HG02970 (cell line): ENCODE measurements at regions not wholly inside any gene's neighbourhood (a gene's known extent, or its start where the extent isn't known, plus 50 kb on each side); places are given as distances from the start of the nearest gene placed in this dataset.
"Not testable (repeated sequence)": the region's sequence is repeated elsewhere in the genome, so short reads cannot be mapped to it uniquely, and the experiment has no call there.

Experiments
- ATAC-seq: cut with Tn5 transposase; IDR thresholded peaks from one replicate; pipeline ENCODE4 v1.9.1; 2021; ENCODE audit warnings: mild to moderate bottlenecking, moderate library complexity, moderate number of reproducible peaks; ENCODE audit not compliant: unreplicated experiment, low FRiP score

DNA sequence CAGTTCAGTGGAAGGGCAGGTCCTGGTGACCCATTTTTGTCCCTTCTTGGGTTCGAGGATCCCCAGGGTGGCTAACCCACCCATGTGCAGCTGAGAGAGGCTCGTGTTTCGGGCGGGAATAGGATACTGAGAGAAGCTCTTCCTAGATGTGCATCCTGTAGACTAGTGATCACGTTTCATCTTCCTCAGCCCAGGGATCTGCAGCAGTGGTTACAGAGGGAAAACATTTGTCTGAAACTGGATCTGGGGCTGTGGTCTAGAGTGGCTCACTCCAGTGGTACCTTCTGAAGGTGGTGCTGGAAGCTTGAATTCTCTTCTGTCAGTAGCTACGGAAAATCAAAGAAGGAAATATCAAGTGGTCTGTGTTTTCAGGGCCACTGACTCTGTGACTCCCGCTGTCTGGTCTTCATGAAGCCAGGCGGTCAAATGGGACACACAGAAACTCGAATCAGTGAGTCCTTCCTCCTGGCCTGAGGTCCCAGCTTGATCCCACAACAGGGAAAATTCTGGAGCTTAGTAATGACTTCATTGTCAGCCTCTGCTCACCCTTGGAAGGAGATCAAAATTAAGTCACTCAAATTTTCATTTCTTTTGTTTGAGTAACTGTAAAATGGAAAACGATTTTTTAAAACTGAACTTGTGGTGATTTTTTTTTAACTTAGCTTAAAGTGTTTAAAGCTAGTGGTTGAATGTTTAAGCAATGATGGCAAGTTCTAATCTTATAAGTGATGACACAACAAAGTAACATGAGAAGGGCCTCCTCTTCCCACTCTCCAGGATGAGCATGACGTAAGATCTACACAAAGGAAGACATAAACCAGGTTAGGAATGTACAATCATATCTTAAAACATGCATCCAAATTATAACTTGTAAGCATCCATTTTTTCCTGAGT is 469.3 kb upstream of the KLF6 start:
- ATAC-seq, result no peak

GRCh38 chr10:4252701-4253100 is 467.7 kb upstream of the KLF6 start:
- no peak for ATAC-seq

GRCh38 chr10:4250587-4250887 is 465.5 kb upstream of the KLF6 start:
- no peak for ATAC-seq

- no peak for ATAC-seq
Measured at GRCh38 chr10:4249841-4250586, 465.0 kb upstream of the KLF6 start.

DNA sequence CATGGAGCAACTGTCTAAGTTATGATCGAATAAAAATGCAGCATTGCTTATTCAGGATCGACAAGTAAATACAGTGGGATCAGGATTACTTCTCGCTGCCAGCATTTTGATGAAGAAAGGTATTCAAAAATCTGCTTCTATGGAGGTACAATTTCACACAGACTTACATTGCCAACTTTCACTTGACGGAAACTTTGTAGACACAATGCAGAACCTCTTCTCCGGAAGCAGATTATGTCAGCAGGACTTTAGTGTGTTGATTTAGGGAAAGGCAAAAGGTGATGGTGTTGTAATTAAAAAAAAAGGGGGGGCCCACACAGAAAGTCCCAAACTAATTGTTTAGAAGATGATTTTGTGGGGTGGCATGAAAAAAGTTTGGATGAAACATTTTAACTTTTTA is 462.4 kb upstream of the KLF6 start:
- ATAC-seq, result no peak

- ATAC-seq, result no peak
Measured at GRCh38 chr10:4246881-4247358, 461.9 kb upstream of the KLF6 start.

GRCh38 chr10:4243651-4244050 is 458.6 kb upstream of the KLF6 start:
- ATAC-seq, result no peak

- ATAC-seq, result no peak
Measured at GRCh38 chr10:4243169-4243568, 458.2 kb upstream of the KLF6 start.

DNA sequence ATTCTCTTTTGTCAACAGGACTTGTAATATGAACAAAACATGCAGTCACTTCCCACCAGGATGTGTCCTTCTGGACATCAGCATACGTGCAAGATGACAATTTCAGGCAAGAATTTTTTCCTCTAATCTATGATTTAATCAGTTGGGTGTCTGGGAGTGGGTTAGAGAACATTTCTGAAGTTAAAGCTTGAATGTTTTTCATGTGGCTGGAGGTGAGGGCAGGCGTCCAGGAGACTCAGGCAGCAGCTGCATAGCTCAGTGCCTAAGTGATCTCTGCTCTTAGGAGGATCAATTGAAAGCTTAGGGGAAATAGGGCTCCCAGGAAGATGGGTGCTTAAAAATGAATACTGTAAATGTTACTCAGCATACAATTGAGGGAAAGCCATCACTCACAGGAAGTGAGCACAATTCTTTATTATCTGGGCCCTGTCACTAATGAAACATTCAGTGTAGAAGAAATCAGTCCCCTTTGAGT is 457.6 kb upstream of the KLF6 start:
- no peak for ATAC-seq

- ATAC-seq, result no peak
Measured at GRCh38 chr10:4241724-4242345, 456.8 kb upstream of the KLF6 start.

- ATAC-seq, result no peak
Measured at GRCh38 chr10:4240608-4241197, 455.7 kb upstream of the KLF6 start.

GRCh38 chr10:4239186-4239585 is 454.2 kb upstream of the KLF6 start:
- no peak for ATAC-seq

GRCh38 chr10:4236905-4237304 is 451.9 kb upstream of the KLF6 start:
- not testable (repeated sequence) for ATAC-seq

- ATAC-seq, result no peak
Measured at GRCh38 chr10:4234661-4235060, 449.7 kb upstream of the KLF6 start.

DNA sequence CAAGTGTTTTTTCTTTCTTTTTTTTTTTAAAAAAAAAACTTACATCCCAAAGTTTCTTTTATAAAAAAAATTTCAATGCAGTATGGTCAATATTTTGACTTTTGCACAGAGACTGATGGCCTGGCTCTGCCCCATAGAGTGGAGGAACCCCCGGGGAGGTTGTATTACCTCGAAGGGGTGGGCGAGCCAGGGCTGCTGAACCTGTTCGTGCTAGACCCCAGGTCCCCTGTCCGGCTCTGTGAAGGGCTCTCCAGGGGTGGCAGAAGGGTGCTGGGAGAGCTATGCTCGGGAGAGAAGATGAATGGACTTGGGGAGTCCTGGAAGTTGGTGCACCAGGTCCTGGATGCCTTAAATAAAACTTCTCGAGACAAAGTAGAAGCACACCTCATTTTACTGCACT is 446.4 kb upstream of the KLF6 start:
- ATAC-seq, result no peak

GRCh38 chr10:4230036-4230435 is 445.0 kb upstream of the KLF6 start:
- no peak for ATAC-seq

- ATAC-seq, result no peak
Measured at GRCh38 chr10:4229106-4229505, 444.1 kb upstream of the KLF6 start.

DNA sequence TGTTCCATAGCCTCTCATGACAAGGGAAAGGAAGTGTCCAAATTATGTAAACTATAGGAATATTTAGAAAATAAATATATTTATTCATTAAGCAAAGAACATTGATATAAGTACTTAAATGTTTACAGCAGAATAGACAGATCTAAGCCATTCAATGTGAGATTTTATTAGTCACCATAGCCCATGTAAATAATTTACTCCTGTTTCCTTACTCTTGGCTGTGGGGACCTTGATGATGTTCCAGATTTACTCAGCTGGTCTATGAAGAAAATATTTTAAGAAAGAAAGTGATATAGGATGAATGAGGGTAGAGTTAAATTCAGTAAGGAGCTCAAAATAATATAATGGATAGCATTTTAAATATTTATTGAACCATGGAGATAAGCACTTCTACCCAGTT is 442.6 kb upstream of the KLF6 start:
- ATAC-seq, result no peak

GRCh38 chr10:4226941-4227540 is 442.0 kb upstream of the KLF6 start:
- ATAC-seq, result no peak

GRCh38 chr10:4224178-4224577 is 439.2 kb upstream of the KLF6 start:
- ATAC-seq, result no peak
